ENCODE measurements at regions not wholly inside any gene's neighbourhood (a gene's known extent, or its start where the extent isn't known, plus 50 kb on each side); places are given as distances from the start of the nearest gene placed in this dataset.
"Not testable (repeated sequence)": the region's sequence is repeated elsewhere in the genome, so short reads cannot be mapped to it uniquely, and the experiment has no call there.

- DNase-seq, result no peak
These were observed 200.1 kb upstream of the NRG3 start for GRCh38 chr10:81674941-81675340.

- no peak for DNase-seq
These were observed 195.7 kb upstream of the NRG3 start for GRCh38 chr10:81679291-81679690.

GRCh38 chr10:81680359-81680758 is 194.6 kb upstream of the NRG3 start:
- DNase-seq, result no peak

GRCh38 chr10:81688459-81688858 is 186.5 kb upstream of the NRG3 start:
- DNase-seq, result no peak

GRCh38 chr10:81696609-81697388 is 178.2 kb upstream of the NRG3 start:
- no peak for DNase-seq

GRCh38 chr10:81704596-81704995 is 170.4 kb upstream of the NRG3 start:
- DNase-seq, result no peak

- DNase-seq, result no peak
These were observed 166.6 kb upstream of the NRG3 start for GRCh38 chr10:81708416-81708815.

- DNase-seq, result no peak
These were observed 166.1 kb upstream of the NRG3 start for GRCh38 chr10:81708929-81709328.

- DNase-seq, result no peak
These were observed 152.6 kb upstream of the NRG3 start for GRCh38 chr10:81722399-81722798.

GRCh38 chr10:81724431-81724830 is 150.6 kb upstream of the NRG3 start:
- DNase-seq, result no peak

- DNase-seq, result no peak
These were observed 149.1 kb upstream of the NRG3 start for GRCh38 chr10:81725851-81726250.

GRCh38 chr10:81728692-81729091 is 146.3 kb upstream of the NRG3 start:
- DNase-seq, result no peak

GRCh38 chr10:81730891-81731290 is 144.1 kb upstream of the NRG3 start:
- no peak for DNase-seq

- no peak for DNase-seq
These were observed 141.5 kb upstream of the NRG3 start for GRCh38 chr10:81733542-81733941.

GRCh38 chr10:81735167-81735566 is 139.8 kb upstream of the NRG3 start:
- DNase-seq, result not testable (repeated sequence)

GRCh38 chr10:81759111-81759510 is 115.9 kb upstream of the NRG3 start:
- DNase-seq, result no peak

GRCh38 chr10:81784111-81784597 is 90.8 kb upstream of the NRG3 start:
- DNase-seq, result no peak

GRCh38 chr10:81792729-81793128 is 82.3 kb upstream of the NRG3 start:
- DNase-seq, result no peak

- no peak for DNase-seq
These were observed 68.2 kb upstream of the NRG3 start for GRCh38 chr10:81806842-81807241.

GRCh38 chr10:81814842-81815241 is 60.2 kb upstream of the NRG3 start:
- DNase-seq, result no peak

- no peak for DNase-seq
These were observed 57.3 kb upstream of the NRG3 start for GRCh38 chr10:81817596-81818170.

GRCh38 chr10:81820418-81820817 is 54.6 kb upstream of the NRG3 start:
- no peak for DNase-seq
